ENCODE measurements at regions not wholly inside any gene's neighbourhood (a gene's known extent, or its start where the extent isn't known, plus 50 kb on each side); places are given as distances from the start of the nearest gene placed in this dataset.

DNA sequence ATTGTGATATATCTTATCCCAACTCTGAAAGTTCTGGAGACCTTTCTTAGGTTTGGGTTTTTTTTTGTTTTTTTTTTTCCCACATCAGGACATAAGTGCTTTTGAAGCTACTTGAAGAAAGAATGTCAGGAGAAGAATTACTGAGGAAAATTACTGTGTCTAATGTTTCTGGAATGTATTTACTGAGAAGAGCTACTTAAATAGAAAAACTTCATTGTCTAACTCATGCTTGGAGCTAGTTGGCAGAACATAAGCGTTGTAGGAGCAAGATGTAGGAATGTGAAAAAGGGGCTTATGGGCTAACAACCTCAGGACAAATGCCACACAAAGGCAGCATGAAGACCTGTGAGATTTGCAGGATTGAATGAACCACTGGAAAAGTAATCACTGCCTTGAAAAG is 166.6 kb upstream of the GLRA2 start:
- CTCF ChIA-PET: no interaction called here
- POLR2A ChIA-PET: interaction anchor here (0.6 kb wide), 1 partner anchor 325 kb away, joined by 3 read pairs; no protein-coding TSS in a partner anchor
- Histone ChIP-seq H3K4me1 (ENCODE audit: control extremely low read depth in 1 of 4, control insufficient read depth in 4 of 4, insufficient read depth in 4 of 4, low read length in 3 of 4) (no peaks in the 10 kb centered on the region), H3K9me3 (ENCODE audit: control extremely low read depth in 1 of 5, control insufficient read depth in 4 of 5, insufficient read depth in 2 of 5, low read depth in 1 of 5, low read length in 4 of 5) (no peaks in the 10 kb centered on the region), H3K27ac (ENCODE audit: insufficient read depth in 1 of 2, low read depth in 1 of 2, low read length in 2 of 2, poor library complexity in 1 of 2, severe bottlenecking in 2 of 2) (no peak overlapping the region), H3K4me3 (ENCODE audit: control insufficient read depth in 1 of 7, extremely low read depth in 1 of 7, insufficient read depth in 4 of 7, low read depth in 2 of 7, low read length in 6 of 7) (no peak overlapping the region), H3K36me3 (ENCODE audit: control insufficient read depth in 4 of 4, insufficient read depth in 4 of 4, low read length in 3 of 4) (no peaks in the 10 kb centered on the region), H3K27me3 (replicated peaks in 2 of 5; ENCODE audit: control insufficient read depth in 4 of 5, insufficient read depth in 5 of 5, low read length in 4 of 5) (no peaks in the 10 kb centered on the region)
- WGBS (ENCODE audit: insufficient coverage): 78% methylated on average over 1 of the region's 1 CpG
- no peak for DNase-seq

GRCh38 chrX:14361435-14361834 is 167.9 kb upstream of the GLRA2 start:
- 80% methylated on average over 1 of the region's 2 CpGs for WGBS (ENCODE audit: insufficient coverage)
- POLR2A ChIA-PET: no interaction called here
- no peak for DNase-seq
- H3K9me3 ChIP-seq (ENCODE audit: control extremely low read depth in 1 of 5, control insufficient read depth in 4 of 5, insufficient read depth in 2 of 5, low read depth in 1 of 5, low read length in 4 of 5): no peaks in the 10 kb centered on the region
- CTCF ChIA-PET: no interaction called here
- no peaks in the 10 kb centered on the region for H3K27me3 ChIP-seq (replicated peaks in 2 of 5; ENCODE audit: control insufficient read depth in 4 of 5, insufficient read depth in 5 of 5, low read length in 4 of 5)
- no peaks in the 10 kb centered on the region for H3K36me3 ChIP-seq (ENCODE audit: control insufficient read depth in 4 of 4, insufficient read depth in 4 of 4, low read length in 3 of 4)
- no peaks in the 10 kb centered on the region for H3K4me1 ChIP-seq (ENCODE audit: control extremely low read depth in 1 of 4, control insufficient read depth in 4 of 4, insufficient read depth in 4 of 4, low read length in 3 of 4)
- H3K27ac ChIP-seq (ENCODE audit: insufficient read depth in 1 of 2, low read depth in 1 of 2, low read length in 2 of 2, poor library complexity in 1 of 2, severe bottlenecking in 2 of 2): no peak overlapping the region
- H3K4me3 ChIP-seq (ENCODE audit: control insufficient read depth in 1 of 7, extremely low read depth in 1 of 7, insufficient read depth in 4 of 7, low read depth in 2 of 7, low read length in 6 of 7): no peak overlapping the region

- H3K36me3 ChIP-seq (ENCODE audit: control insufficient read depth in 4 of 4, insufficient read depth in 4 of 4, low read length in 3 of 4): no peaks in the 10 kb centered on the region
- no peaks in the 10 kb centered on the region for H3K27me3 ChIP-seq (replicated peaks in 2 of 5; ENCODE audit: control insufficient read depth in 4 of 5, insufficient read depth in 5 of 5, low read length in 4 of 5)
- ChIA-PET POLR2A (no interaction called here), CTCF (no interaction called here)
- H3K9me3 ChIP-seq (ENCODE audit: control extremely low read depth in 1 of 5, control insufficient read depth in 4 of 5, insufficient read depth in 2 of 5, low read depth in 1 of 5, low read length in 4 of 5): no peaks in the 10 kb centered on the region
- H3K27ac ChIP-seq (ENCODE audit: insufficient read depth in 1 of 2, low read depth in 1 of 2, low read length in 2 of 2, poor library complexity in 1 of 2, severe bottlenecking in 2 of 2): no peak overlapping the region
- no peak overlapping the region for H3K4me3 ChIP-seq (ENCODE audit: control insufficient read depth in 1 of 7, extremely low read depth in 1 of 7, insufficient read depth in 4 of 7, low read depth in 2 of 7, low read length in 6 of 7)
- no CpG with 5 or more reads among the region's 1 CpG for WGBS (ENCODE audit: insufficient coverage)
- no peaks in the 10 kb centered on the region for H3K4me1 ChIP-seq (ENCODE audit: control extremely low read depth in 1 of 4, control insufficient read depth in 4 of 4, insufficient read depth in 4 of 4, low read length in 3 of 4)
- DNase-seq: no peak
Measured at GRCh38 chrX:14359727-14360126, 169.6 kb upstream of the GLRA2 start.

- no peak for DNase-seq
- H3K4me1 ChIP-seq (ENCODE audit: control extremely low read depth in 1 of 4, control insufficient read depth in 4 of 4, insufficient read depth in 4 of 4, low read length in 3 of 4): no peaks in the 10 kb centered on the region
- no peak overlapping the region for H3K4me3 ChIP-seq (ENCODE audit: control insufficient read depth in 1 of 7, extremely low read depth in 1 of 7, insufficient read depth in 4 of 7, low read depth in 2 of 7, low read length in 6 of 7)
- 48% methylated on average over 2 of the region's 2 CpGs for WGBS (ENCODE audit: insufficient coverage)
- ChIA-PET POLR2A (no interaction called here), CTCF (no interaction called here)
- H3K9me3 ChIP-seq (ENCODE audit: control extremely low read depth in 1 of 5, control insufficient read depth in 4 of 5, insufficient read depth in 2 of 5, low read depth in 1 of 5, low read length in 4 of 5): no peaks in the 10 kb centered on the region
- H3K27ac ChIP-seq (ENCODE audit: insufficient read depth in 1 of 2, low read depth in 1 of 2, low read length in 2 of 2, poor library complexity in 1 of 2, severe bottlenecking in 2 of 2): no peak overlapping the region
- no peaks in the 10 kb centered on the region for H3K36me3 ChIP-seq (ENCODE audit: control insufficient read depth in 4 of 4, insufficient read depth in 4 of 4, low read length in 3 of 4)
- no peaks in the 10 kb centered on the region for H3K27me3 ChIP-seq (replicated peaks in 2 of 5; ENCODE audit: control insufficient read depth in 4 of 5, insufficient read depth in 5 of 5, low read length in 4 of 5)
Measured at GRCh38 chrX:14359316-14359715, 170.0 kb upstream of the GLRA2 start.

DNA sequence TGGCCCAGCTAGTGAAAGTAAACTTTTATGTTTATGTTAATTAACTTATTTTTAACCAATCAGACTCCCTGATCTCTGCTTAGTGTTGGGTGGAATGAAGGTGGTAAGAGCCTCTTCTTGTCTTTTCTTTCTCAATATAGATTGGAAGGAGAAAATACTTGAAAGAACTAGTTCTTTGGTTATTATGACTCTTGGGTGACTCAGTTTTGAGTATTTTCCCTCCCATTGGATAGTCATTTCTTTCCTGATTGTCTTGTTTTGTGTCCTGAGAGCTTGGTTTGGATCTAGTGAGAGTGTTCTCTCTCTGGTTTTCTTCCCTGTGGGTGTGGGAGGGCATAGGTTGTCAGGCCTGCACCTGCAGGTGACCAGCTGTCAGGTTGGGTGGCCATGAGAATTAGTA is 172.0 kb upstream of the GLRA2 start:
- Histone ChIP-seq H3K4me1 (ENCODE audit: control extremely low read depth in 1 of 4, control insufficient read depth in 4 of 4, insufficient read depth in 4 of 4, low read length in 3 of 4) (no peaks in the 10 kb centered on the region), H3K4me3 (ENCODE audit: control insufficient read depth in 1 of 7, extremely low read depth in 1 of 7, insufficient read depth in 4 of 7, low read depth in 2 of 7, low read length in 6 of 7) (no peak overlapping the region), H3K36me3 (ENCODE audit: control insufficient read depth in 4 of 4, insufficient read depth in 4 of 4, low read length in 3 of 4) (no peaks in the 10 kb centered on the region), H3K27me3 (replicated peaks in 2 of 5; ENCODE audit: control insufficient read depth in 4 of 5, insufficient read depth in 5 of 5, low read length in 4 of 5) (no peaks in the 10 kb centered on the region), H3K27ac (ENCODE audit: insufficient read depth in 1 of 2, low read depth in 1 of 2, low read length in 2 of 2, poor library complexity in 1 of 2, severe bottlenecking in 2 of 2) (no peak overlapping the region), H3K9me3 (ENCODE audit: control extremely low read depth in 1 of 5, control insufficient read depth in 4 of 5, insufficient read depth in 2 of 5, low read depth in 1 of 5, low read length in 4 of 5) (no peaks in the 10 kb centered on the region)
- no peak for DNase-seq
- ChIA-PET CTCF (no interaction called here), POLR2A (no interaction called here)

DNA sequence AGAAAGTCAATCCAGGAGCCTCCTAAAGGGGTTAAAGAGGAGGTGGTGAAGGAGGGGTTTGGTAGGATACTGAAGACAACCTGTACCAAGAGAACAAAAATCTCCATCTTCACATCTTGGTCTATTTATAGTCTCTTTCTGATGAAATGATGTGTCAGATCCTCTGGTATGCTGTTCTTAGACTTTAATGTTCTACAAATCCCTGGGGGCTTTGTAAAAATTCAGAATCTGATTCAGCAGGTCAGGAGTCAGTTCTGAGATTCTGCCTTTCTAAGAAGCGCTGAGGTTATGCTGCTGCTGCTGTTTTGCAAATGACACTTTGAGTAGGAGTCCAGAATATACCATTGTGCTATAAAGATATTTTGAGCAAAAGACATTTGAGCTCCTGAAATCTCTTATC is 172.9 kb upstream of the GLRA2 start:
- Histone ChIP-seq H3K27ac (ENCODE audit: insufficient read depth in 1 of 2, low read depth in 1 of 2, low read length in 2 of 2, poor library complexity in 1 of 2, severe bottlenecking in 2 of 2) (no peak overlapping the region), H3K4me1 (ENCODE audit: control extremely low read depth in 1 of 4, control insufficient read depth in 4 of 4, insufficient read depth in 4 of 4, low read length in 3 of 4) (no peaks in the 10 kb centered on the region), H3K36me3 (ENCODE audit: control insufficient read depth in 4 of 4, insufficient read depth in 4 of 4, low read length in 3 of 4) (no peaks in the 10 kb centered on the region), H3K9me3 (ENCODE audit: control extremely low read depth in 1 of 5, control insufficient read depth in 4 of 5, insufficient read depth in 2 of 5, low read depth in 1 of 5, low read length in 4 of 5) (no peaks in the 10 kb centered on the region), H3K4me3 (ENCODE audit: control insufficient read depth in 1 of 7, extremely low read depth in 1 of 7, insufficient read depth in 4 of 7, low read depth in 2 of 7, low read length in 6 of 7) (no peak overlapping the region), H3K27me3 (replicated peaks in 2 of 5; ENCODE audit: control insufficient read depth in 4 of 5, insufficient read depth in 5 of 5, low read length in 4 of 5) (no peaks in the 10 kb centered on the region)
- WGBS (ENCODE audit: insufficient coverage): 88% methylated on average over 1 of the region's 1 CpG
- no peak for DNase-seq
- CTCF ChIA-PET: no interaction called here
- POLR2A ChIA-PET: no interaction called here

GRCh38 chrX:14355556-14355955 is 173.8 kb upstream of the GLRA2 start:
- Histone ChIP-seq H3K4me1 (ENCODE audit: control extremely low read depth in 1 of 4, control insufficient read depth in 4 of 4, insufficient read depth in 4 of 4, low read length in 3 of 4) (no peaks in the 10 kb centered on the region), H3K4me3 (ENCODE audit: control insufficient read depth in 1 of 7, extremely low read depth in 1 of 7, insufficient read depth in 4 of 7, low read depth in 2 of 7, low read length in 6 of 7) (no peak overlapping the region), H3K27ac (ENCODE audit: insufficient read depth in 1 of 2, low read depth in 1 of 2, low read length in 2 of 2, poor library complexity in 1 of 2, severe bottlenecking in 2 of 2) (no peak overlapping the region), H3K36me3 (ENCODE audit: control insufficient read depth in 4 of 4, insufficient read depth in 4 of 4, low read length in 3 of 4) (no peaks in the 10 kb centered on the region), H3K9me3 (ENCODE audit: control extremely low read depth in 1 of 5, control insufficient read depth in 4 of 5, insufficient read depth in 2 of 5, low read depth in 1 of 5, low read length in 4 of 5) (no peaks in the 10 kb centered on the region), H3K27me3 (replicated peaks in 2 of 5; ENCODE audit: control insufficient read depth in 4 of 5, insufficient read depth in 5 of 5, low read length in 4 of 5) (no peaks in the 10 kb centered on the region)
- no peak for DNase-seq
- CTCF ChIA-PET: no interaction called here
- POLR2A ChIA-PET: no interaction called here

- DNase-seq: no peak
- H3K9me3 ChIP-seq (ENCODE audit: control extremely low read depth in 1 of 5, control insufficient read depth in 4 of 5, insufficient read depth in 2 of 5, low read depth in 1 of 5, low read length in 4 of 5): no peaks in the 10 kb centered on the region
- H3K27me3 ChIP-seq (replicated peaks in 2 of 5; ENCODE audit: control insufficient read depth in 4 of 5, insufficient read depth in 5 of 5, low read length in 4 of 5): no peaks in the 10 kb centered on the region
- no peak overlapping the region for H3K27ac ChIP-seq (ENCODE audit: insufficient read depth in 1 of 2, low read depth in 1 of 2, low read length in 2 of 2, poor library complexity in 1 of 2, severe bottlenecking in 2 of 2)
- no peaks in the 10 kb centered on the region for H3K36me3 ChIP-seq (ENCODE audit: control insufficient read depth in 4 of 4, insufficient read depth in 4 of 4, low read length in 3 of 4)
- 11% methylated on average over 1 of the region's 3 CpGs for WGBS (ENCODE audit: insufficient coverage)
- ChIA-PET POLR2A (no interaction called here), CTCF (no interaction called here)
- no peaks in the 10 kb centered on the region for H3K4me1 ChIP-seq (ENCODE audit: control extremely low read depth in 1 of 4, control insufficient read depth in 4 of 4, insufficient read depth in 4 of 4, low read length in 3 of 4)
- no peak overlapping the region for H3K4me3 ChIP-seq (ENCODE audit: control insufficient read depth in 1 of 7, extremely low read depth in 1 of 7, insufficient read depth in 4 of 7, low read depth in 2 of 7, low read length in 6 of 7)
Measured at GRCh38 chrX:14354521-14354920, 174.8 kb upstream of the GLRA2 start.

Measured in common myeloid progenitor, CD34-positive (primary cell).